Hepatocyte (in vitro differentiated cells): ENCODE measurements at regions not wholly inside any gene's neighbourhood (a gene's known extent, or its start where the extent isn't known, plus 50 kb on each side); places are given as distances from the start of the nearest gene placed in this dataset.

Experiments
- CTCF ChIP-seq: fragments of 200-600 bp; sonication (generic); IDR thresholded peaks from 2 replicates; pipeline ENCODE4 v1.5.1; 2016; ENCODE audit warnings: antibody characterized with exemption, mild to moderate bottlenecking; ENCODE audit not compliant: poor library complexity
- EZH2 ChIP-seq: fragments of 200-600 bp; sonication (generic); IDR thresholded peaks from 2 replicates; pipeline ENCODE4 v1.6.1; 2016; ENCODE audit warnings: antibody characterized with exemption, mild to moderate bottlenecking, borderline replicate concordance

- TF ChIP-seq CTCF (no peak), EZH2 (no peak)
These were observed 120.5 kb downstream of the IER5 start for GRCh38 chr1:181208967-181209366.
